H1 (cell line): ENCODE measurements at regions not wholly inside any gene's neighbourhood (a gene's known extent, or its start where the extent isn't known, plus 50 kb on each side); places are given as distances from the start of the nearest gene placed in this dataset.

Experiments
- CTCF ChIA-PET: fragments of 300-600 bp; sonication (Branson Sonifier 250); formaldehyde crosslinking; loops from one replicate; lab custom pipeline; 2021; ENCODE audit not compliant: partially characterized antibody; lab: Charles Lee
- POLR2A ChIA-PET: fragments of 300-600 bp; sonication (Branson Sonifier 250); formaldehyde crosslinking; loops from one replicate; lab custom pipeline; 2021; ENCODE audit warnings: inconsistent platforms; ENCODE audit not compliant: partially characterized antibody; lab: Charles Lee
- DNase-seq, 2 experiments: peaks; one replicate each; pipeline versions ENCODE4 v3.0.0 to v3.0.0-alpha.2; 2010 to 2022; ENCODE audit warnings: low spot score in 2 of 2, low read depth in 1 of 2, mixed read lengths in 1 of 2
- FAIRE-seq: peaks from 2 replicates; lab custom pipeline; 2011; peaks lifted over from hg19 to GRCh38; lab: Jason Lieb, UNC
- H2AFZ ChIP-seq: 2 replicates; pipeline ENCODE4 v1.8.1; 2012; ENCODE audit warnings: low read length, inconsistent platforms
- H2AK5ac ChIP-seq: 2 replicates; pipeline ENCODE4 v1.6.1; 2013; ENCODE audit warnings: low read depth, low read length
- H2BK120ac ChIP-seq: replicated peaks from 2 replicates; pipeline ENCODE3; 2013; ENCODE audit warnings: low read depth, low read length, inconsistent platforms
- H2BK12ac ChIP-seq: 2 replicates; pipeline ENCODE4 v1.6.1; 2013; ENCODE audit warnings: low read depth, low read length
- H2BK15ac ChIP-seq: 2 replicates; pipeline ENCODE4 v1.6.1; 2013; ENCODE audit warnings: low read length
- H2BK20ac ChIP-seq: 2 replicates; pipeline ENCODE4 v1.6.1; 2013; ENCODE audit warnings: low read length
- H2BK5ac ChIP-seq: 2 replicates; pipeline ENCODE4 v1.6.1; 2013; ENCODE audit warnings: low read depth, low read length
- H3K14ac ChIP-seq: 2 replicates; pipeline ENCODE4 v1.6.1; 2013; ENCODE audit warnings: inconsistent platforms; ENCODE audit not compliant: insufficient read length
- H3K18ac ChIP-seq: 2 replicates; pipeline ENCODE4 v1.6.1; 2013; ENCODE audit warnings: low read length; ENCODE audit errors: extremely low read depth
- H3K23ac ChIP-seq: 2 replicates; pipeline ENCODE4 v1.6.1; 2013; ENCODE audit warnings: inconsistent platforms; ENCODE audit not compliant: insufficient read length
- H3K23me2 ChIP-seq: 2 replicates; pipeline ENCODE4 v1.6.1; 2013; ENCODE audit warnings: low read depth, low read length
- H3K27ac ChIP-seq: 2 replicates; pipeline ENCODE4 v1.6.1; 2011; ENCODE audit warnings: low read depth, low read length, inconsistent platforms
- H3K27me3 ChIP-seq, 4 experiments: replicated peaks in 1 of 4; 1 replicate in 1 of 4; 2 replicates in 3 of 4; pipeline versions ENCODE4 v1.6.1 to v1.8.1; 2011 to 2013; ENCODE audit warnings: low read length in 3 of 4, mild to moderate bottlenecking in 3 of 4, inconsistent platforms in 2 of 4, mixed read lengths in 2 of 4, moderate library complexity in 1 of 4; ENCODE audit not compliant: control insufficient read depth in 3 of 4, insufficient read depth in 3 of 4; ENCODE audit errors: extremely low read depth in 1 of 4
- H3K36me3 ChIP-seq, 4 experiments: 2 replicates each; pipeline versions ENCODE4 v1.6.1 to v1.8.1; 2011 to 2013; ENCODE audit warnings: mild to moderate bottlenecking in 4 of 4, low read length in 3 of 4, moderate library complexity in 2 of 4, control low read depth in 1 of 4, inconsistent platforms in 1 of 4; ENCODE audit not compliant: insufficient read depth in 4 of 4, control insufficient read depth in 2 of 4
- H3K4ac ChIP-seq: replicated peaks from 2 replicates; pipeline ENCODE3; 2013; ENCODE audit warnings: low read length, low read depth, mixed read lengths, inconsistent platforms; ENCODE audit not compliant: insufficient read length
- H3K4me1 ChIP-seq, 4 experiments: replicated peaks in 1 of 4; 1 replicate in 1 of 4; 2 replicates in 3 of 4; pipeline versions ENCODE4 v1.6.1 to v1.8.1; 2011 to 2013; ENCODE audit warnings: low read length in 3 of 4, inconsistent platforms in 2 of 4, mixed read lengths in 1 of 4; ENCODE audit not compliant: insufficient read depth in 4 of 4, control insufficient read depth in 3 of 4
- H3K4me2 ChIP-seq, 2 experiments: 2 replicates each; pipeline versions ENCODE4 v1.6.1 to v1.8.1; 2011 to 2013; ENCODE audit warnings: low read depth in 2 of 2, low read length in 2 of 2, control low read depth in 1 of 2, inconsistent platforms in 1 of 2, mild to moderate bottlenecking in 1 of 2; ENCODE audit not compliant: insufficient read depth in 1 of 2
- H3K4me3 ChIP-seq, 4 experiments: fragments of 200-600, 300-600 bp in 1 of 4; sonication (generic), shearing (Covaris generic), sonication (Bioruptor Twin) in 1 of 4; 2 replicates each; pipeline versions ENCODE4 v1.5.1 to v1.8.1; 2011 to 2016; ENCODE audit warnings: low read length in 4 of 4, low read depth in 3 of 4, control low read depth in 2 of 4, inconsistent platforms in 2 of 4, mild to moderate bottlenecking in 2 of 4, mixed read lengths in 1 of 4, moderate library complexity in 1 of 4; ENCODE audit not compliant: insufficient read depth in 2 of 4; ENCODE audit errors: extremely low read depth in 1 of 4
- H3K56ac ChIP-seq: replicated peaks from 2 replicates; pipeline ENCODE3; 2013; ENCODE audit warnings: low read depth, mild to moderate bottlenecking, mixed read lengths, low read length, inconsistent platforms; ENCODE audit not compliant: insufficient read length
- H3K79me1 ChIP-seq: 2 replicates; pipeline ENCODE4 v1.6.1; 2013; ENCODE audit warnings: low read depth, low read length, control low read depth
- H3K79me2 ChIP-seq, 2 experiments: 2 replicates each; pipeline versions ENCODE4 v1.6.1 to v1.8.1; 2012 to 2013; ENCODE audit warnings: low read length in 2 of 2, mild to moderate bottlenecking in 2 of 2, inconsistent platforms in 1 of 2; ENCODE audit not compliant: insufficient read depth in 2 of 2, control insufficient read depth in 1 of 2
- H3K9ac ChIP-seq, 4 experiments: replicated peaks in 1 of 4; 1 replicate in 1 of 4; 2 replicates in 3 of 4; pipeline versions ENCODE4 v1.6.1 to v1.8.1; 2011 to 2013; ENCODE audit warnings: low read depth in 3 of 4, low read length in 3 of 4, control low read depth in 2 of 4, mild to moderate bottlenecking in 2 of 4, moderate library complexity in 2 of 4, inconsistent platforms in 1 of 4; ENCODE audit errors: extremely low read depth in 1 of 4
- H3K9me3 ChIP-seq, 2 experiments: 2 replicates each; pipeline versions ENCODE4 v1.6.1 to v1.8.1; 2012 to 2013; ENCODE audit warnings: mild to moderate bottlenecking in 2 of 2, moderate library complexity in 2 of 2, control low read depth in 1 of 2, inconsistent platforms in 1 of 2, low read depth in 1 of 2, low read length in 1 of 2, mixed read lengths in 1 of 2; ENCODE audit not compliant: insufficient read depth in 2 of 2
- H4K20me1 ChIP-seq, 2 experiments: replicated peaks in 1 of 2; 2 replicates each; pipeline versions ENCODE3 to v1.8.1; 2011 to 2013; ENCODE audit warnings: inconsistent platforms in 2 of 2, low read length in 2 of 2, mild to moderate bottlenecking in 1 of 2; ENCODE audit not compliant: insufficient read depth in 2 of 2, control insufficient read depth in 1 of 2
- H4K5ac ChIP-seq: 2 replicates; pipeline ENCODE4 v1.6.1; 2013; ENCODE audit warnings: low read length, low read depth, mixed read lengths, inconsistent platforms; ENCODE audit not compliant: insufficient read length
- H4K8ac ChIP-seq: 2 replicates; pipeline ENCODE4 v1.8.0; 2013; ENCODE audit warnings: mild to moderate bottlenecking, moderate library complexity, low read length, inconsistent platforms; ENCODE audit not compliant: insufficient read depth; ENCODE audit errors: extremely low read depth
- H4K91ac ChIP-seq: replicated peaks from 2 replicates; pipeline ENCODE3; 2013; ENCODE audit warnings: low read length, mixed read lengths, inconsistent platforms; ENCODE audit not compliant: insufficient read length
- ATF3 ChIP-seq: IDR thresholded peaks from 2 replicates; pipeline ENCODE4 v1.6.1; 2011; ENCODE audit warnings: low read depth, mild to moderate bottlenecking, low read length; ENCODE audit not compliant: insufficient read depth
- BCL11A ChIP-seq, 2 experiments: IDR thresholded peaks; one replicate each; pipeline ENCODE4 v1.6.1; 2011; ENCODE audit warnings: low read depth in 2 of 2, low read length in 2 of 2, mild to moderate bottlenecking in 2 of 2
- CHD2 ChIP-seq: IDR thresholded peaks from 2 replicates; pipeline ENCODE4 v1.6.1; 2012; ENCODE audit warnings: low read length, improper control_type of control experiment
- E2F6 ChIP-seq: IDR thresholded peaks from 2 replicates; pipeline ENCODE4 v1.6.1; 2012; ENCODE audit warnings: inconsistent platforms
- EZH2 ChIP-seq: fragments of 200-600 bp; sonication (generic); IDR thresholded peaks from 2 replicates; pipeline ENCODE4 v1.7.1; 2012; ENCODE audit warnings: low read depth, mild to moderate bottlenecking, moderate library complexity, low read length, inconsistent platforms; ENCODE audit not compliant: severe bottlenecking
- JUN ChIP-seq: IDR thresholded peaks from 2 replicates; pipeline ENCODE4 v1.6.1; 2011; ENCODE audit warnings: low read depth, mild to moderate bottlenecking, improper control_type of control experiment, low read length
- MAX ChIP-seq: IDR thresholded peaks from 2 replicates; pipeline ENCODE4 v1.6.1; 2012; ENCODE audit warnings: inconsistent platforms
- NANOG ChIP-seq: IDR thresholded peaks from 2 replicates; pipeline ENCODE4 v1.6.1; 2011; ENCODE audit warnings: low read length, low read depth, mild to moderate bottlenecking, inconsistent platforms; ENCODE audit not compliant: insufficient read depth, poor library complexity, severe bottlenecking
- PHF8 ChIP-seq: fragments of 200-600 bp; sonication (generic); conservative IDR thresholded peaks from 2 replicates; pipeline ENCODE4 v1.7.1; 2012; ENCODE audit warnings: low read depth, mild to moderate bottlenecking, inconsistent platforms, low read length, moderate library complexity
- POLR2AphosphoS5 ChIP-seq: IDR thresholded peaks from 2 replicates; pipeline ENCODE4 v1.6.1; 2011; ENCODE audit warnings: low read depth, low read length
- POU5F1 ChIP-seq: IDR thresholded peaks from 2 replicates; pipeline ENCODE4 v1.6.1; 2011; ENCODE audit warnings: low read depth, mild to moderate bottlenecking, low read length, moderate library complexity
- SAP30 ChIP-seq: fragments of 300-600 bp; sonication (generic); IDR thresholded peaks from 2 replicates; pipeline ENCODE4 v1.7.1; 2012; ENCODE audit warnings: low read length, moderate library complexity, mild to moderate bottlenecking, inconsistent platforms; ENCODE audit not compliant: insufficient read depth, insufficient replicate concordance
- SIRT6 ChIP-seq: IDR thresholded peaks from one replicate; pipeline ENCODE4 v1.7.1; 2012; ENCODE audit warnings: low read length, inconsistent platforms
- ZNF274 ChIP-seq: IDR thresholded peaks from 2 replicates; pipeline ENCODE4 v1.7.0; 2012; ENCODE audit warnings: low read length, borderline replicate concordance; ENCODE audit errors: extremely low read depth
- WGBS, 2 experiments: shearing (Covaris generic) in 1 of 2; methylation state at CpG; one replicate each; pipeline versions ENCODE4 v1.1.6 to v1.1.7; 2013 to 2015; ENCODE audit warnings: low lambda C conversion rate in 2 of 2, mixed read lengths in 2 of 2, inconsistent platforms in 1 of 2, low coverage in 1 of 2, missing lambda C conversion rate in 1 of 2; ENCODE audit not compliant: insufficient replicate concordance in 2 of 2, insufficient coverage in 1 of 2, insufficient read length in 1 of 2; ENCODE audit errors: extremely low coverage in 1 of 2, missing lambda C conversion rate in 1 of 2; 5-methylcytosine and 5-hydroxymethylcytosine counted together

DNA sequence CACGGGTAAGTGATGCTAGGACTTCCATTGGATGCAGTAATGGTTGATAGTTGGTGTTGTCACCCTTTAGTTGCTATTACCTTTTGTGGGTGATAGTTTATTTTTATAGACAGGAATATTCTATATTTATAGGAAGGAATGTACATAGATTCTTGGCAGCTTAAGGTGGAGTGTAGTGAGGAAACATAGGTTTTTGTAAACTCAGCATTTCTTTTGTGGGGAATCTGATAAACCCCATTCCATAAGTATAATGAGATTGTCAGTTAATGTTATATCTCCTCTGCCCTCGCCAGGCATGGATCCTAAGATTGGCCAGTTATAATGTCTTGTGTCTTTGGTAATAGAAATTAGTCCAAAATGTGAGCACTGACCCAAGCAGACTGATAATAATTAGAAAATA is 262.7 kb downstream of the JRKL start:
- H3K79me1 ChIP-seq, result no peaks in the 10 kb centered on the region
- H3K27me3 ChIP-seq, result no peaks in the 10 kb centered on the region
- H3K9me3 ChIP-seq, result no peaks in the 10 kb centered on the region
- no peak overlapping the region for H2BK12ac ChIP-seq
- FAIRE-seq (no peak), DNase-seq (no peak)
- H3K9ac ChIP-seq, result no peak overlapping the region
- no peak overlapping the region for H2BK120ac ChIP-seq
- H4K20me1 ChIP-seq, result no peaks in the 10 kb centered on the region
- H4K5ac ChIP-seq, result no peak overlapping the region
- H3K27ac ChIP-seq, result no peak overlapping the region
- ChIA-PET POLR2A (no interaction called here), CTCF (no interaction called here)
- H3K4me3 ChIP-seq, result no peak overlapping the region
- no peak overlapping the region for H2BK15ac ChIP-seq
- peaks cover 0 to 5% (median 0%) of the 10 kb centered on the region in 4 experiments; a peak in 1 of 7 replicates for H3K4me1 ChIP-seq
- H3K36me3 ChIP-seq, result no peaks in the 10 kb centered on the region
- no peak overlapping the region for H4K8ac ChIP-seq
- H3K18ac ChIP-seq, result no peak overlapping the region
- no peaks in the 10 kb centered on the region for H3K23me2 ChIP-seq
- no peak overlapping the region for H4K91ac ChIP-seq
- no peak overlapping the region for H2AK5ac ChIP-seq
- no peaks in the 10 kb centered on the region for H3K79me2 ChIP-seq
- no peak overlapping the region for H3K14ac ChIP-seq
- H3K4me2 ChIP-seq, result no peak overlapping the region
- no peak overlapping the region for H2BK5ac ChIP-seq
- no peak overlapping the region for H2AFZ ChIP-seq
- WGBS, 2 experiments, result 98% methylated on average over 2 of the region's 2 CpGs; no CpG with 5 or more reads in 1 of the 2 experiments
- H3K56ac ChIP-seq, result no peak overlapping the region
- no peak overlapping the region for H2BK20ac ChIP-seq
- H3K4ac ChIP-seq, result no peak overlapping the region
- H3K23ac ChIP-seq, result no peak overlapping the region
- TF ChIP-seq EZH2 (no peak), JUN (no peak), E2F6 (no peak), SAP30 (no peak), ZNF274 (no peak), ATF3 (no peak), NANOG (no peak), MAX (no peak), BCL11A (IDR thresholded peaks at IDR 0.05; ENCODE audit: low read depth in 2 of 2, low read length in 2 of 2) (no peak), POU5F1 (no peak), PHF8 (no peak), POLR2AphosphoS5 (no peak), SIRT6 (no peak), CHD2 (no peak)
